Endodermal cell (in vitro differentiated cells): ENCODE measurements at regions not wholly inside any gene's neighbourhood (a gene's known extent, or its start where the extent isn't known, plus 50 kb on each side); places are given as distances from the start of the nearest gene placed in this dataset.

ENCODE experiments used
- DNase-seq: peaks from one replicate; pipeline ENCODE4 v3.0.0-alpha.2; 2017
- H3K27ac ChIP-seq: 2 replicates; pipeline ENCODE4 v1.5.1; 2013; ENCODE audit warnings: mild to moderate bottlenecking, low read depth, low read length, moderate library complexity
- H3K27me3 ChIP-seq: 2 replicates; pipeline ENCODE4 v1.6.1; 2013; ENCODE audit warnings: mild to moderate bottlenecking, low read length, moderate library complexity; ENCODE audit not compliant: insufficient read depth, control insufficient read depth, poor library complexity, severe bottlenecking
- H3K36me3 ChIP-seq: 2 replicates; pipeline ENCODE4 v1.7.0; 2013; ENCODE audit warnings: mild to moderate bottlenecking, low read length, moderate library complexity; ENCODE audit not compliant: control insufficient read depth, insufficient read depth
- H3K4me1 ChIP-seq: one replicate; pipeline ENCODE4 v1.7.0; 2013; ENCODE audit warnings: low read length; ENCODE audit not compliant: control insufficient read depth, insufficient read depth
- H3K4me3 ChIP-seq: 2 replicates; pipeline ENCODE4 v1.5.1; 2013; ENCODE audit warnings: mild to moderate bottlenecking, low read length, moderate library complexity
- H3K9ac ChIP-seq: 2 replicates; pipeline ENCODE4 v1.6.1; 2013; ENCODE audit warnings: mild to moderate bottlenecking, low read length, moderate library complexity; ENCODE audit not compliant: poor library complexity, severe bottlenecking; ENCODE audit errors: extremely low read depth
- H3K9me3 ChIP-seq: 2 replicates; pipeline ENCODE4 v1.6.1; 2013; ENCODE audit warnings: mild to moderate bottlenecking, low read length, moderate library complexity; ENCODE audit not compliant: control insufficient read depth
- H3K27ac Mint-ChIP-seq: 2 replicates; pipeline ENCODE4 v1.8.0; 2020; ENCODE audit warnings: mixed read lengths
- H3K27me3 Mint-ChIP-seq: 2 replicates; pipeline ENCODE4 v1.8.0; 2021; ENCODE audit warnings: mild to moderate bottlenecking, mixed read lengths; ENCODE audit not compliant: insufficient read depth
- H3K36me3 Mint-ChIP-seq: 2 replicates; pipeline ENCODE4 v1.8.0; 2020; ENCODE audit warnings: low read depth, mixed read lengths
- H3K4me1 Mint-ChIP-seq: 2 replicates; pipeline ENCODE4 v1.8.0; 2020; ENCODE audit warnings: mixed read lengths
- H3K4me3 Mint-ChIP-seq: 2 replicates; pipeline ENCODE4 v1.8.0; 2020; ENCODE audit warnings: mild to moderate bottlenecking, moderate library complexity, mixed read lengths
- H3K9me3 Mint-ChIP-seq: 2 replicates; pipeline ENCODE4 v1.8.0; 2020; ENCODE audit warnings: mild to moderate bottlenecking, mixed read lengths
- CTCF ChIP-seq: fragments of 200-600 bp; sonication (generic); conservative IDR thresholded peaks from 2 replicates; pipeline ENCODE4 v1.5.0; 2021; ENCODE audit warnings: antibody characterized with exemption, mild to moderate bottlenecking
- WGBS, 2 experiments: methylation state at CpG; one replicate each; pipeline versions ENCODE4 v1.1.5 to v1.1.7; 2013; ENCODE audit warnings: missing lambda C conversion rate in 2 of 2, mixed read lengths in 1 of 2; ENCODE audit not compliant: insufficient coverage in 1 of 2, insufficient read length in 1 of 2; 5-methylcytosine and 5-hydroxymethylcytosine counted together

- no peaks in the 10 kb centered on the region for H3K9me3 Mint-ChIP-seq
- H3K27ac Mint-ChIP-seq: no peak overlapping the region
- H3K27me3 Mint-ChIP-seq: no peaks in the 10 kb centered on the region
- H3K36me3 ChIP-seq: no peaks in the 10 kb centered on the region
- no peaks in the 10 kb centered on the region for H3K36me3 Mint-ChIP-seq
- WGBS, 2 experiments: 87 to 89% methylated on average over 3 of the region's 3 CpGs
- no peak overlapping the region for H3K4me3 ChIP-seq
- H3K4me3 Mint-ChIP-seq: no peak overlapping the region
- H3K4me1 Mint-ChIP-seq: peaks cover 16% of the 10 kb centered on the region
- H3K9me3 ChIP-seq: no peaks in the 10 kb centered on the region
- no peak overlapping the region for H3K27ac ChIP-seq
- DNase-seq: no peak
- H3K9ac ChIP-seq: no peak overlapping the region
- TF ChIP-seq CTCF: no peak
- peaks cover 7% of the 10 kb centered on the region for H3K4me1 ChIP-seq
- H3K27me3 ChIP-seq: no peaks in the 10 kb centered on the region
Observed at GRCh38 chr6:125354649-125355048, 52.9 kb upstream of the HDDC2 start.

GRCh38 chr6:125356884-125357283 lies 55.1 kb upstream of the HDDC2 start:
- no peaks in the 10 kb centered on the region for H3K36me3 ChIP-seq
- H3K4me1 ChIP-seq: peaks cover 7% of the 10 kb centered on the region
- Mint-ChIP-seq H3K27ac (no peak overlapping the region), H3K4me3 (no peak overlapping the region), H3K36me3 (no peaks in the 10 kb centered on the region), H3K9me3 (no peaks in the 10 kb centered on the region), H3K4me1 (peaks cover 24% of the 10 kb centered on the region), H3K27me3 (no peaks in the 10 kb centered on the region)
- TF ChIP-seq CTCF: no peak
- peak; percentile 82 for DNase-seq
- H3K9ac ChIP-seq: no peak overlapping the region
- no peaks in the 10 kb centered on the region for H3K9me3 ChIP-seq
- H3K27ac ChIP-seq: no peak overlapping the region
- no peaks in the 10 kb centered on the region for H3K27me3 ChIP-seq
- H3K4me3 ChIP-seq: no peak overlapping the region
- 27 to 42% methylated on average over 2 to 5 of the region's 5 CpGs for WGBS, 2 experiments

- peaks cover 30% of the 10 kb centered on the region for H3K4me1 Mint-ChIP-seq
- Histone ChIP-seq H3K9me3 (no peaks in the 10 kb centered on the region), H3K9ac (no peak overlapping the region), H3K27me3 (no peaks in the 10 kb centered on the region), H3K27ac (no peak overlapping the region), H3K4me3 (no peak overlapping the region), H3K36me3 (no peaks in the 10 kb centered on the region), H3K4me1 (peaks cover 9% of the 10 kb centered on the region)
- no peak overlapping the region for H3K4me3 Mint-ChIP-seq
- 78 to 90% methylated on average over 6 to 8 of the region's 8 CpGs for WGBS, 2 experiments
- no peaks in the 10 kb centered on the region for H3K9me3 Mint-ChIP-seq
- peak; percentile 52 for DNase-seq
- TF ChIP-seq CTCF: no peak
- H3K27ac Mint-ChIP-seq: no peak overlapping the region
- H3K36me3 Mint-ChIP-seq: no peaks in the 10 kb centered on the region
- H3K27me3 Mint-ChIP-seq: no peaks in the 10 kb centered on the region
Observed at GRCh38 chr6:125357515-125358256, 55.9 kb upstream of the HDDC2 start.
